HL-60/S4 treated with retinoic acid at 250 ng/mL for 4 days and 3 days (cell line): ENCODE measurements at regions not wholly inside any gene's neighbourhood (a gene's known extent, or its start where the extent isn't known, plus 50 kb on each side); places are given as distances from the start of the nearest gene placed in this dataset.
"Not testable (repeated sequence)": the region's sequence is repeated elsewhere in the genome, so short reads cannot be mapped to it uniquely, and the experiment has no call there.

Experiments used
- in situ Hi-C: fragments of 300-500 bp; cut with MboI; formaldehyde crosslinking; loops from 2 replicates; pipeline ENCODE4 v1.7.0; 2022; ENCODE audit warnings: low sequenced_read_pairs

GRCh38 chr18:1104181-1104881 is 199.7 kb downstream of the ADCYAP1 start:
- in situ Hi-C loops, result no loop called here

DNA sequence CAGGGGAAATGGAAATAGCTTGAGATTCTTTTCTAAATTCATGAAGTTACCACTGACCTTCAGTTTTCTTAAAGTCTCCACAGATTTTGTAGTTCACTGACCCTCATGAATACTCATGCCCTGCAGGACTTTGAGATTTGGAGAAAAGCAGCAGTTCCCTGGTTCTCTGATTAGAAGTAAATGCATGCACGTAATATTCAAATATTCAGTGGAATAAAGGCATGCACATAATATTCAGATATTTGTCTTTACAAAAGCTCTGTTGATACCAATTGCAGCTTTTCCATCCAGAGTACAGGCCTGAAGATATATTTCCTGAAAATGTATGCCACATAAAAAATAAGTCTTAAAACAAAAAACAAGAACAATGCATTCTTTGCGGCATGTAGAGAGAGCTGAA is 219.8 kb downstream of the ADCYAP1 start:
- in situ Hi-C loops, result no loop called here

- in situ Hi-C loops, result no loop called here
Observed at GRCh38 chr18:1133541-1133940, 228.9 kb downstream of the ADCYAP1 start.

GRCh38 chr18:1147730-1148129 is 243.1 kb downstream of the ADCYAP1 start:
- in situ Hi-C loops, result no loop called here

DNA sequence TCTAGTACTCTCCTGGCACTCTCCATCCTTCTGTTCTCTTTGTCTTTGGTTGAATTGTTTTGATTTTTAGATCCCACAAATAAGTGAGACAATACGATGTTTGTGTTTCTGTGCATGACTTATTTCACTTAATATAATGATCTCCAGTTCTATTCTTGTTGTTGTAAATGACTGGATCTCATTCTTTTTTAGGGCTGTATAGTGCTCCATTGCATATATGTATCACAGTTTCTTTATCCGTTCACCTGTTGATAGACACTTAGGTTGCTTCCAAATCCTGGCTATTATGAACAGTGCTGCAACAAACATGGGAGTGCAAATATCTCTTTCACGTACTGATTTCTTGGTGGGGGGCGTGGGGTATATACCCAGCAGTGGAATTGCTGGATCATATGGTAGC is 245.0 kb downstream of the ADCYAP1 start:
- in situ Hi-C loops, result no loop called here

GRCh38 chr18:1150344-1150743 is 245.7 kb downstream of the ADCYAP1 start:
- in situ Hi-C loops, result no loop called here

DNA sequence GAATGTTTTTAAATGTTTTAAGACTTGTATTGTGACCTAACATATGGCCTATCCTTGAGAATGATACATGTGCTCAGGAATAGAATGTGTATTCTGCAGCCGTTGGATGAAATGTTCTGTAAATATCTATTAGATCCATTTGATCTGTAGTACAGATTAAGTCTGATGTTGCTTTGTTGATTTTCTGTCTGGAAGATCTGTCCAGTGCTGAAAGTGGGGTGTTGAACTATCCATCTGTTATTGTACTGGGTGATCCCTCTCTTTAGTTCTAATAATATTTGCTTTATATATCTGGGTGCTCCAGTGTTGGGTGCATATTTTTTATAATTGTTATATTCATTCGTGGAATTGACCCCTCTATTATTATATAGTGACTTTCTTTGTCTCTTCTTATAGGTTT is 248.3 kb downstream of the ADCYAP1 start:
- in situ Hi-C loops, result not testable (repeated sequence)

- in situ Hi-C loops, result no loop called here
Observed at GRCh38 chr18:1173593-1173992, 268.9 kb downstream of the ADCYAP1 start.

GRCh38 chr18:1177232-1177631 is 272.6 kb downstream of the ADCYAP1 start:
- in situ Hi-C loops, result no loop called here

GRCh38 chr18:1191341-1191740 is 286.7 kb downstream of the ADCYAP1 start:
- in situ Hi-C loops, result no loop called here

DNA sequence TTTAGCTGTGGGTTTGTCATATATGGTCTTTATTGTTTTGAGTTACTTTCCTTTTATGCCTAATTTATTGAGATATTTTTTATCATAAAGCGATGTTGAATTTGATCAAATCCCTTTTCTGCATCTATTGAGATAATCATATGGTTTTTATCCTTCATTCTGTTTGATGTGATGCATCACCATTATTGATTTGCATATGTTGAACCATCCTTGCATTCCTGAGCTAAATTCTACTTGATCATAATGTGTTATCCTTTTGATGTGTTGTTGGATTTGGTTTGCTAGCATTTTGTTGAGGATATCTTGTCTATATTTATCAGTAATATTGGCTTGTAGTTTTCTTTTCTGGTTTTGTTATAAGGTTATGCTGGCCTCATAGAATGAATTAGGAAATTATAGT is 308.5 kb downstream of the ADCYAP1 start:
- in situ Hi-C loops, result no loop called here

DNA sequence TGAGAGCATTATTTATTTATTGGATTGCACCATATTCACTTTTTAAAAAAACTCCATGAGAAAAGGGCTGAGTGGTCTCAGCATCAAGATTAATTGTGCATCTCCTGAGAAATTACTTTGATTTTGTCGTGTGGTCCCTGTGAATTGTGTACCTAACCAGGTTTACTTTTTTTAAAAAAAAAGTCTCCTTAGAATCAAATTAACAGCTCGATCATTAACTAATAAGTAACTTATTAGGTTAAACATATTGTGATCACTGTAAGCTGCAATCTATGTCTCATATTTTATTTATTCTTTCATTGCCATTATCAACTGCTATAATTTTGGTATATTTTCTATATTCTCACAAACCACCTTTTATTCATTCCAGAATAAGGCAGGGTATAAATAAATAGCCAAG is 318.2 kb downstream of the ADCYAP1 start:
- in situ Hi-C loops, result no loop called here

DNA sequence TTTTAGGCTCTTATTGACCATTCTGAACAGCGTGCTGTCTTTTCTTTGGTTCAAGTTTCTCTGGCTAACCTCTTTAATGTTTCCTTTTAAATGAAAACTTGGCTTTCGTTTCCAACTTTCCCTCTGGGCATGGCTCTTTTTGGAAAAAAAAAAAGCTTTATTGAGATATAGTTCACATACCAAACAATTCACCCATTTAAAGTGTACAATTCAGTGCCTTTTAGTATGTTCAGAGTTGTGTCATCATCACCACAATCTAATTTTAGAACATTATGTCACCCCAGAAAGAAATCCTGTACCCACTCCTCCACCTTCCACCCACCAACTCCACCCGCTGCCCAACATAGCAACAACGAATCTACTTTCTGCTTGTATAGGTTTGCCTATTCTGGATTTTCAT is 322.4 kb downstream of the ADCYAP1 start:
- in situ Hi-C loops, result no loop called here

DNA sequence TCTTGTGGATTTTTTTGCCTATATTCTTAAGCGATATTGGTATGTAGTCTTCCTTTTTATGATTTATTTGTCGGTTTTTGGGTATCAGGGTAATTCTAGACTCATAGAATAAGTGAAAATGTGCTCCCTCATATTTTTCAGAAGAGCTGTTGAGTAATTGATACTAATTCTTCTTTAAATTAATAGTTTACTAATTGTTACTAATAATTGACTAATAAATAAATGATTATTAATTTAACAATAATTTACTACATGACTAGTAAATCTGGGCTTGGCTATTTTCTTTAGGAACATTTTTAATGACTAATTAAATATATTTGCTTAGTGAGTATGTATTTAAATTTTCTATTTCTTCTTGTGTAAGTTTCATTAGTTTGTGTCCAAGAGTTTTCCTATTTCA is 325.0 kb downstream of the ADCYAP1 start:
- in situ Hi-C loops, result no loop called here

DNA sequence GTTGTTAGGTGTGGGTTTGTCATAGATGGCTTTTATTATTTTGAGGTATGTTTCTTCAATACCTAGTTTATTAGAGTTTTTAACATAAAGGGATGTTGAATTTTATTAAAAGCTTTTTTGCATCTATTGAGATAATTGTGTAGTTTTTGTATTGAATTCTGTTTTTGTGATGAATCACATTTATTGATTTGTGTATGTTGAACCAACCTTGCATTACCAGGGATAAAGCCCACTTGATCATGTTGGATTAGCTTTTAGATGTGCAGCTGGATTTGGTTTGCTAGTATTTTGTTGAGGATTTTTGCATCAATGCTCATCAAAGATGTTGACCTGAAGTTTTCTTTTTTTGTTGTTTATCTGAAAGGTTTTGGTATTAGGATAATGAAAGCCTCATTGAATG is 328.2 kb downstream of the ADCYAP1 start:
- in situ Hi-C loops, result no loop called here

DNA sequence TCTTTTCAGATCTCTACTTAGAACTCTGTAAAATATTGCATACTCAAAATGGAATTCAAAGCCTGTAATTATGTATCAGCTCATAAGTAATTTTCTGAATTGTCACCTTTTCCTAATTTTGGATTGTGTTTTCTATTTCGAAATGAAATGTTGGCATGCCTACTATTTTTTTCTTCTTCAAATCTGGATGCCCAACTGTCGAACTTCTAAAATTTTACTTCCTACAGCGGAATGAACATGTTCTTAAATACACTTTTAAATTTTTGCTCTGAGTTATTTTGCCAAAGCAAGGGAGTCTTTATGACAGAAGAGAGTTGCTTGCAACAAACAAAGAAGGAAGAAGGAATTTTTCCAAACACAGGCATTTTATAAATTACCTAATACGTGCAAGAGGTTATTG is 336.0 kb downstream of the ADCYAP1 start:
- in situ Hi-C loops, result no loop called here

GRCh38 chr18:1244397-1245122 is 339.9 kb downstream of the ADCYAP1 start:
- in situ Hi-C loops, result no loop called here

GRCh38 chr18:1246827-1247226 is 342.2 kb downstream of the ADCYAP1 start:
- in situ Hi-C loops, result no loop called here

DNA sequence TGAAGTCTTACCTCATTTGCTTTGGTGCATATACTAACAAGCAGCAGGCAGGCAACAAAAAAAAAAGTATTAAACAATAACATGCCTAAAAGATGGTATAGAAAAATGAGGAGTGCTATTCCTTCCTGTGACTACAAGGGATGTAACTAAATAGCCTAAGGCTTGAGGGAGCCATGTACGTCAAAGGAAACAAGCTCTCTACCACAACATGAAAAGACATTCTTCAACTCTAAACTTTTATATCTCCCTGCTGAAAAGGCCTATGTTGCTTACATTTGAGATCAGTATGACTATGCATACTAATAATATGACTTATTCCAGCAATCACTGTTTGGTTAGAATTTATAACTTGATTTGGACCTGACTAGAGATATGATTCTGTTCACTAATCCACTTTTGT is 347.9 kb downstream of the ADCYAP1 start:
- in situ Hi-C loops, result no loop called here

DNA sequence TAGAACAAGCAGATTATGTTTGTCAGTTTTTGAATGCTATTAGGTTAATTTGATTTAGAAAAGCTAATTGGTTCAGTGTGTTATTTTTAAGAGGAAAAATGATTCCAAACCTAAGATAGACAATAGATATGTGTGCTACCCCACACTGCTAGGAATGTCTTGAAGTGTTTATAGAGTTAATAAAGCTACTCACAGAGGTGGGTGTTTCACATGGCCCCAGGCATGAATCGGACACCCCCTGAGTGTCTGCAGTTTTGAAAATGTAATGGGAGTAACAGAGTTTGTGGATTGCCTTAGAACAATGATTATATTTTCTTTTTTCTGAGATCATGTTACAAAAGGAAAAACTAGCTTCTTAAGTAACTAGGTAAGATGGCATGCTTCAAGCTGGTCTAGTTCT is 348.3 kb downstream of the ADCYAP1 start:
- in situ Hi-C loops, result no loop called here

DNA sequence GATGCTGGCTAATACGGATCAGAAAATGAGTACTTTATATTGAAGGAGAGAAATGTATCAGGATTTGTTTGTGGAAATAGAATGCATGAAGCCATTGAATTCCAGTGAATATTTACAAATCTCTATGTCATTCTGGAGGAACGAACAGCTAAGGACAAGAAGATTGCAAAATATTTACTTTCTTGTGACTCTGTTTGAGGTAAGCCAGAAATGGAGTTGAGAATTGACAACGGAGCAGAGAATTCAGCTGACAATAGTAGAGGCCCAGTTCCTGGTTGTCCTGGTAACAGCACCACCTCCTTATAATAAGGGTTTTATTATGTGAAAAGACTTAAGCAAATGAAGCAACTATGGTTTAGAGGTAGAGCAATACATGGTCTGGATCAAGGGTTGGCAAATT is 349.2 kb downstream of the ADCYAP1 start:
- in situ Hi-C loops, result no loop called here

GRCh38 chr18:1261054-1261453 is 356.4 kb downstream of the ADCYAP1 start:
- in situ Hi-C loops, result no loop called here

DNA sequence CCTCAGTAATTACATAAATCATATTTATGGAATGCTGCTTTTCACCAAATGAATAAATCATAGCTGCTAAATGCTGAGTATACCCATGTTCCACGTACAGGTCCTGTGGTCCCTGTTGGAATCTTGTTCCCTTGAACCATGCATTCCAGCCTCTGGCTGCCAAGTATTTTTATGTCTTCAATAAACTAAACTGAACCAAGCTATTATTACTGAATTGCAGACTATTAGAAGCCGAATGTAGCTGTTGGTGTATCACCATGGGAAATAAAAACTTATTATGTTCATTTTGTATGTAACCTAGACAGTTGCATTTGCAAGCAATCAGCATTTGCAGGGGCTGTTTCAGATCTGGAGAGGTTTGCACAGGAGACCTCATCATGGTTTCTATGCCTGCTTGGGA is 362.4 kb downstream of the ADCYAP1 start:
- in situ Hi-C loops, result no loop called here
